Spleen (tissue), 7 donors: ENCODE measurements at regions not wholly inside any gene's neighbourhood (a gene's known extent, or its start where the extent isn't known, plus 50 kb on each side); places are given as distances from the start of the nearest gene placed in this dataset.

Experiments
- POLR2A ChIP-seq, 3 donors: fragments of 450-650 bp; IDR thresholded peaks; one replicate each; pipeline ENCODE4 v1.5.1; 2017; ENCODE audit warnings: antibody characterized with exemption in 3 of 3, mild to moderate bottlenecking in 1 of 3
- POLR2AphosphoS5 ChIP-seq, 3 donors: sonication (generic); formaldehyde crosslinking; IDR thresholded peaks; one replicate each; pipeline ENCODE4 v1.5.1; 2017; ENCODE audit warnings: antibody characterized with exemption in 3 of 3
- TF ChIP-seq, protein P1 (sequence below), 11 experiments: fragments of 200-600 bp in 7 of 11; fragments of 450-650 bp in 4 of 11; sonication (generic) in 4 of 11; IDR thresholded peaks in 8 of 11; conservative IDR thresholded peaks in 3 of 11; 1 replicate in 7 of 11; 2 replicates in 4 of 11; pipeline versions ENCODE4 v1.4.0 to v1.8.0; 2016 to 2021; ENCODE audit warnings: antibody characterized with exemption in 11 of 11, inconsistent platforms in 4 of 11, mild to moderate bottlenecking in 1 of 11
- donor health status: DM: no; HTN: no; CAD: no; lungs with moderate emphysema.
- donor health status: DM: no; HTN: no; CAD: no.
- donor health status: DM: no; HTN: no; CAD: no.

- TF ChIP-seq, protein P1, sequence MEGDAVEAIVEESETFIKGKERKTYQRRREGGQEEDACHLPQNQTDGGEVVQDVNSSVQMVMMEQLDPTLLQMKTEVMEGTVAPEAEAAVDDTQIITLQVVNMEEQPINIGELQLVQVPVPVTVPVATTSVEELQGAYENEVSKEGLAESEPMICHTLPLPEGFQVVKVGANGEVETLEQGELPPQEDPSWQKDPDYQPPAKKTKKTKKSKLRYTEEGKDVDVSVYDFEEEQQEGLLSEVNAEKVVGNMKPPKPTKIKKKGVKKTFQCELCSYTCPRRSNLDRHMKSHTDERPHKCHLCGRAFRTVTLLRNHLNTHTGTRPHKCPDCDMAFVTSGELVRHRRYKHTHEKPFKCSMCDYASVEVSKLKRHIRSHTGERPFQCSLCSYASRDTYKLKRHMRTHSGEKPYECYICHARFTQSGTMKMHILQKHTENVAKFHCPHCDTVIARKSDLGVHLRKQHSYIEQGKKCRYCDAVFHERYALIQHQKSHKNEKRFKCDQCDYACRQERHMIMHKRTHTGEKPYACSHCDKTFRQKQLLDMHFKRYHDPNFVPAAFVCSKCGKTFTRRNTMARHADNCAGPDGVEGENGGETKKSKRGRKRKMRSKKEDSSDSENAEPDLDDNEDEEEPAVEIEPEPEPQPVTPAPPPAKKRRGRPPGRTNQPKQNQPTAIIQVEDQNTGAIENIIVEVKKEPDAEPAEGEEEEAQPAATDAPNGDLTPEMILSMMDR (IDR thresholded peaks at IDR 0.05 in 8 of 11, conservative IDR thresholded peaks at IDR 0.05 in 3 of 11), result no peak
- TF ChIP-seq POLR2A (IDR thresholded peaks at IDR 0.05), result no peak
- TF ChIP-seq POLR2AphosphoS5 (IDR thresholded peaks at IDR 0.05), result no peak
These were observed 127.6 kb upstream of the NPAS2 start for GRCh38 chr2:100692381-100692780.
